GM12873 (cell line): ENCODE measurements at regions not wholly inside any gene's neighbourhood (a gene's known extent, or its start where the extent isn't known, plus 50 kb on each side); places are given as distances from the start of the nearest gene placed in this dataset.

Source experiments
- CTCF ChIP-seq: IDR thresholded peaks from 2 replicates; pipeline ENCODE4 v1.5.1; 2012; ENCODE audit warnings: low read depth, mild to moderate bottlenecking, moderate library complexity, low read length, control low read depth; ENCODE audit not compliant: insufficient read depth; ENCODE audit errors: missing control alignments

GRCh38 chr2:187627153-187627552 lies 72.9 kb upstream of the TFPI start:
- TF ChIP-seq CTCF, result no peak

DNA sequence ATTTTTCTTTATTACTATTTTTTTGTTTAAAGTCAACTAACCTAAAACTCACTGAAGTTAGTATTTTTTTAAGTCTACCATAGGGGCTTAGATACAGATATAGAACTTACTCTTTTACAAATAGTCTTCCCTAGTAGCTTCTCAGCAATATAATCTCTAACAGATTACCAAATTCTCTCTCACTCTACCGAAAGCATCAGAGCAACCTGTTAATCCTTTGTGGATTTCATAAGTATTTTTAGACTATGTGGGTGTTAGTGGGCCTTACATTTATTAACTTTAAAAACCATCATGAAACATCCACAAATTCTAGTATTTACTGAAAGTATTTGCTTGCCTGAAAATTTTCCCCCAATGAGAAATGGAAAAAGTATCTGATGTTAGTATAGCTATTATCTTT lies 84.6 kb upstream of the TFPI start:
- TF ChIP-seq CTCF, result no peak

DNA sequence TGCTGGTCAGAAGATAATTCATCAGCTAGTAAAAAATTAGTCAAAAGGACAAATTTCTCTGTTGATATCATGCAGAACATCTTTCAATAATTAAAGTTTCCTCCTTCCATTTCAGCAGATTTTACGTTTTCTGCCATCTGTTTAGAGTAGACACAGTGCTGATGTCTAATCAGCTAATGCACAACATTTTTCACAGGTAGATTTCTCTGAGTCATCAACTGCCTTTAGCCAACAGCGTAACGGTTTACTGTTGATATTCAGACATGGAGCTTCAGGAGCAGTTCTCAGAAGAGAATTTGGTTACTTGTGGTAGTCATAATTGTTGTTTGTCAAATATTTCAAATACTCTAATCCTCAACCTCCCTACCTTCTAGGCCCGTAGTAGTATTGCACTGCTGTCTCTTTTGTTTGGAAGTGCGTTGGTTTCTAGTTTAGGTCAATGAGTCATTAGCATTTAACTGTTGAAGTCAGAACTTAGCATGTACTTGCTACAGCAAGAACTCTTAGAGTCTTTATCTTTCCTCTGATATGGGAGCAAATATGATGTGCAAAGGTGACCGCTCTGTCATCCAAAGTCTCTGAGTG lies 86.8 kb upstream of the TFPI start:
- no peak for TF ChIP-seq CTCF

- no peak for TF ChIP-seq CTCF
These were observed 88.3 kb upstream of the TFPI start for GRCh38 chr2:187642498-187642897.

DNA sequence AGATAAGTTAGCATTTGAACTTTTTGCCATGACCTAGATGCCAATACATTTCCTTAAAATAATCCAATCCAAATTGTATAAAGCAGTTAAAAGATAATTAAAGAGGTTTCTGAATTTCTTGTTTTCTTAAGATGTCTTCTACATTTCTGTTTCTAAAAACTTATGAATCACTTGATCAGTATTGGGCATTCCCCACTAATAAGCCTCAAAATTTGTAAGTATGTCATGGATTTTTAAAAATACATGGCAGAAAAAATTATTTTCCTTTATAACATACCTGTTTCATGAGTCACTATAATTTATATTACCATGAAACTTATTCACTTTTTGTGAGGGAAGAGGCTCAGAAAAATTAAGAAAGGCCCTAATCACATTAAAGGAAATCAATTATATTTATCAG lies 90.3 kb upstream of the TFPI start:
- no peak for TF ChIP-seq CTCF

DNA sequence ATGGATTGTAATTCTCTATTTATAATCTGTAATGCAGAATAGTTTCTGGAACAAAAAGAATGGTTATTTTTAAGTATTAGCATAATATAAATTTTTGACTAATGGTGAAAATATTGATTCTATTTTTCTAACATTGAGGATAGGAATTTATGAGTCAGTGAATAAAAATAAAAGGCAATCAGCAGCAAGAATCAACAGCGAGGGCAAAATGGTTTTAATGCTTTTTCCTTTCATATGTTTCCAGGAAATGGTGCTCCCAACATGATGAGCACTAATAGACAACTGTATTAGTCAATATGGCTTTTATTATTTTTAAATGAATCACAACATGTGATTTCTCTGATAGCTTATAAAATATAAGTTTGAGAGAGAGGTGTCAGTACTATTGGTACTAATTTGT lies 90.7 kb upstream of the TFPI start:
- TF ChIP-seq CTCF, result no peak

DNA sequence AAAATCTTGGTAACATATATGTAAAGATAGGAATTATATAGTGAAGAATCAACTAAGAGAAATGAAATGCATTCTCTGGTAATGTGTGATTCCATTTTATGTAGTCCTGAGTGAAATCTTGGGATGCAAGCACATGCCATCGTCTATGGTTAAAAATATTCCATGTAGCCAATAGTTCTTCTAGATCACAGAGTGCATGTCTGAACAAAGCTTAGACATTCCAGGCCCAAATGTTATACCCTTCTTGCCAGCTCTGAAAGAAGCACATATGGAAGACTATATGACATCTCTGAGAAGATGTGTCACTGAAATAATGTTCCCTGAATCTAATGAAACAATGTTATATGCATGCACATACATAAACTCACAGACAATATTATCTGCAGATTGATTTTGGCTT lies 92.3 kb upstream of the TFPI start:
- TF ChIP-seq CTCF, result no peak

- no peak for TF ChIP-seq CTCF
These were observed 100.3 kb upstream of the TFPI start for GRCh38 chr2:187654535-187654934.
